ENCODE measurements at regions not wholly inside any gene's neighbourhood (a gene's known extent, or its start where the extent isn't known, plus 50 kb on each side); places are given as distances from the start of the nearest gene placed in this dataset.

- TF ChIP-seq CTCF (IDR thresholded peaks at IDR 0.05) (no peak), POLR2AphosphoS5 (IDR thresholded peaks at IDR 0.05) (no peak), POLR2A (IDR thresholded peaks at IDR 0.05) (no peak)
Measured at GRCh38 chr7:121676168-121676567, 196.8 kb upstream of the PTPRZ1 start.

All from breast epithelium (tissue), 3 donors.